B cell (primary cell): ENCODE measurements at regions not wholly inside any gene's neighbourhood (a gene's known extent, or its start where the extent isn't known, plus 50 kb on each side); places are given as distances from the start of the nearest gene placed in this dataset.

Source experiments
- ATAC-seq: fragments of 200-7000 bp; cut with Tn5 transposase; one replicate; pipeline ENCODE4 v1.10.0; 2021; ENCODE audit warnings: low read depth, mild to moderate bottlenecking, moderate number of reproducible peaks, moderate library complexity
- CTCF ChIA-PET: fragments of 350-600 bp; sonication (Branson Sonifier 250); formaldehyde crosslinking; loops from one replicate; lab custom pipeline; 2021; ENCODE audit warnings: antibody characterized with exemption, inconsistent platforms; lab: Charles Lee
- POLR2A ChIA-PET: fragments of 350-600 bp; sonication (Branson Sonifier 250); formaldehyde crosslinking; loops from one replicate; lab custom pipeline; 2021; ENCODE audit warnings: antibody characterized with exemption; lab: Charles Lee
- DNase-seq: peaks from one replicate; pipeline ENCODE4 v3.0.0; 2013
- H2AFZ ChIP-seq: 2 replicates; pipeline ENCODE4 v1.6.1; 2012; ENCODE audit warnings: mild to moderate bottlenecking, low read depth, low read length; ENCODE audit not compliant: insufficient read depth, poor library complexity, severe bottlenecking
- H3K27ac ChIP-seq, 2 donors: 1 replicate in 1 of 2; 2 replicates in 1 of 2; pipeline ENCODE4 v1.5.1; 2012 to 2013; ENCODE audit warnings: low read length in 2 of 2, mild to moderate bottlenecking in 2 of 2, moderate library complexity in 1 of 2
- H3K27me3 ChIP-seq, 4 experiments: fragments of 200-600 bp in 1 of 4; sonication (generic) in 1 of 4; replicated peaks in 1 of 4; 1 replicate in 2 of 4; 2 replicates in 2 of 4; pipeline versions ENCODE4 v1.6.1 to v1.7.0; 2013 to 2016; ENCODE audit warnings: low read length in 3 of 4, mild to moderate bottlenecking in 2 of 4, mixed read lengths in 1 of 4, moderate library complexity in 1 of 4; ENCODE audit not compliant: insufficient read depth in 4 of 4, control insufficient read depth in 3 of 4; ENCODE audit errors: control extremely low read depth in 1 of 4
- H3K36me3 ChIP-seq, 2 experiments: replicated peaks in 1 of 2; 1 replicate in 1 of 2; 2 replicates in 1 of 2; pipeline versions ENCODE4 v1.6.1 to v1.7.1; 2013; ENCODE audit warnings: low read length in 1 of 2; ENCODE audit not compliant: insufficient read depth in 2 of 2, control insufficient read depth in 1 of 2; ENCODE audit errors: control extremely low read depth in 1 of 2, extremely low read depth in 1 of 2
- H3K4me1 ChIP-seq, 2 donors: fragments of 200-600 bp in 1 of 2; sonication (generic) in 1 of 2; 1 replicate in 1 of 2; 2 replicates in 1 of 2; pipeline versions ENCODE4 v1.5.1 to v1.6.1; 2013 to 2017; ENCODE audit warnings: low read length in 2 of 2; ENCODE audit not compliant: control insufficient read depth in 2 of 2, insufficient read depth in 2 of 2
- H3K4me2 ChIP-seq: replicated peaks from 2 replicates; pipeline ENCODE3; 2012; ENCODE audit warnings: mild to moderate bottlenecking, low read depth, low read length; ENCODE audit not compliant: poor library complexity, severe bottlenecking
- H3K4me3 ChIP-seq, 5 experiments: fragments of 200-600 bp in 1 of 5; sonication (generic) in 1 of 5; 1 replicate in 3 of 5; 2 replicates in 2 of 5; pipeline versions ENCODE4 v1.5.1 to v1.7.0; 2011 to 2016; ENCODE audit warnings: low read length in 4 of 5, mild to moderate bottlenecking in 4 of 5, low read depth in 2 of 5, control low read depth in 1 of 5, moderate library complexity in 1 of 5; ENCODE audit not compliant: insufficient read depth in 1 of 5; ENCODE audit errors: control extremely low read depth in 1 of 5, extremely low read depth in 1 of 5
- H3K79me2 ChIP-seq: fragments of 200-600 bp; sonication (generic); one replicate; pipeline ENCODE4 v1.6.0; 2016; ENCODE audit warnings: low read length; ENCODE audit not compliant: control insufficient read depth, insufficient read depth
- H3K9ac ChIP-seq: fragments of 200-600 bp; sonication (generic); 2 replicates; pipeline ENCODE4 v1.6.1; 2017; ENCODE audit warnings: mild to moderate bottlenecking, low read length, moderate library complexity
- H3K9me3 ChIP-seq, 3 donors: one replicate each; pipeline versions ENCODE4 v1.6.1 to v1.7.1; 2013; ENCODE audit warnings: low read length in 2 of 3; ENCODE audit not compliant: control insufficient read depth in 2 of 3, insufficient read depth in 1 of 3; ENCODE audit errors: control extremely low read depth in 1 of 3
- H4K20me1 ChIP-seq: 2 replicates; pipeline ENCODE4 v1.6.0; 2012; ENCODE audit warnings: mild to moderate bottlenecking, low read length; ENCODE audit not compliant: insufficient read depth, control insufficient read depth, poor library complexity, severe bottlenecking
- H3K27ac Mint-ChIP-seq: one replicate; pipeline ENCODE4 v1.8.0; 2021; ENCODE audit warnings: mixed read lengths
- H3K27me3 Mint-ChIP-seq: one replicate; pipeline ENCODE4 v1.8.0; 2021; ENCODE audit warnings: mixed read lengths
- H3K4me1 Mint-ChIP-seq: one replicate; pipeline ENCODE4 v1.8.0; 2021; ENCODE audit warnings: mixed read lengths
- H3K4me3 Mint-ChIP-seq: one replicate; pipeline ENCODE4 v1.8.0; 2021; ENCODE audit warnings: mixed read lengths
- H3K9me3 Mint-ChIP-seq: one replicate; pipeline ENCODE4 v1.8.0; 2022; ENCODE audit warnings: mixed read lengths; ENCODE audit not compliant: insufficient read depth
- EZH2 ChIP-seq: IDR thresholded peaks from 2 replicates; pipeline ENCODE4 v1.6.1; 2012; ENCODE audit warnings: borderline replicate concordance, low read depth, mild to moderate bottlenecking, moderate library complexity, low read length; ENCODE audit not compliant: insufficient read depth, poor library complexity, severe bottlenecking
- WGBS: methylation state at CpG from one replicate; pipeline ENCODE4 v1.1.5; 2013; ENCODE audit warnings: missing lambda C conversion rate; ENCODE audit not compliant: insufficient coverage; 5-methylcytosine and 5-hydroxymethylcytosine counted together
- intact Hi-C: fragments of 100-400 bp; cut with micrococcal nuclease; formaldehyde crosslinking; loops from one replicate; pipeline ENCODE4 v1.10.0; 2022
- TF ChIP-seq, protein P1 (sequence below): fragments of 200-600 bp; IDR thresholded peaks from one replicate; pipeline ENCODE4 v1.8.0; 2022; ENCODE audit warnings: antibody characterized with exemption, mild to moderate bottlenecking

DNA sequence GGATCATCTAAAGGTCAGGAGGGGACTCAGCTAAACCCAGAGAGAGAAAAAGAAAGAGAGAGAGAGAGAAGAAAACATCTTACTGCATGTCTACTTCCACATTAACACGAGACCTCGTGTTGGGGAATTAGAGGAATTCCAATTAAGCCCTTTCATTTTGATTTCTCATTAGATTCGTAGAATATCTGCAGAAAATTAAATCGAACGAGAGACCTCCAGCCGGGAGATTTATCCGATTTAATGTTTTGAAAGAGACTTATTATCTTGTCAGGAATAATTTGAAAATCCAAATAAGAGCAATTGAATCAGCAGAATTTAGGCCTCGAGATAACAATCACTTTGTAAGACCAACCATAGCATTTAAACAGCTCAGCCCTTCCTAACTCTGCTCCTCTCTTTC lies 175.6 kb downstream of the ABCC12 start:
- no peak overlapping the region for H3K4me3 Mint-ChIP-seq
- no peak overlapping the region for H2AFZ ChIP-seq

GRCh38 chr16:47979616-47980182 lies 176.1 kb downstream of the ABCC12 start:
- no peaks in the 10 kb centered on the region for H3K4me1 ChIP-seq
- H3K36me3 ChIP-seq, result no peaks in the 10 kb centered on the region
- no peak for TF ChIP-seq EZH2
- TF ChIP-seq, protein P1, sequence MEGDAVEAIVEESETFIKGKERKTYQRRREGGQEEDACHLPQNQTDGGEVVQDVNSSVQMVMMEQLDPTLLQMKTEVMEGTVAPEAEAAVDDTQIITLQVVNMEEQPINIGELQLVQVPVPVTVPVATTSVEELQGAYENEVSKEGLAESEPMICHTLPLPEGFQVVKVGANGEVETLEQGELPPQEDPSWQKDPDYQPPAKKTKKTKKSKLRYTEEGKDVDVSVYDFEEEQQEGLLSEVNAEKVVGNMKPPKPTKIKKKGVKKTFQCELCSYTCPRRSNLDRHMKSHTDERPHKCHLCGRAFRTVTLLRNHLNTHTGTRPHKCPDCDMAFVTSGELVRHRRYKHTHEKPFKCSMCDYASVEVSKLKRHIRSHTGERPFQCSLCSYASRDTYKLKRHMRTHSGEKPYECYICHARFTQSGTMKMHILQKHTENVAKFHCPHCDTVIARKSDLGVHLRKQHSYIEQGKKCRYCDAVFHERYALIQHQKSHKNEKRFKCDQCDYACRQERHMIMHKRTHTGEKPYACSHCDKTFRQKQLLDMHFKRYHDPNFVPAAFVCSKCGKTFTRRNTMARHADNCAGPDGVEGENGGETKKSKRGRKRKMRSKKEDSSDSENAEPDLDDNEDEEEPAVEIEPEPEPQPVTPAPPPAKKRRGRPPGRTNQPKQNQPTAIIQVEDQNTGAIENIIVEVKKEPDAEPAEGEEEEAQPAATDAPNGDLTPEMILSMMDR, result no peak
- ChIA-PET POLR2A (no interaction called here), CTCF (no interaction called here)
- H3K27me3 Mint-ChIP-seq, result peaks cover 23% of the 10 kb centered on the region
- WGBS, result 86% methylated on average over 1 of the region's 1 CpG
- ATAC-seq (no peak), DNase-seq (no peak)
- H3K4me2 ChIP-seq, result no peak overlapping the region
- H3K4me3 ChIP-seq, result no peak overlapping the region
- no peak overlapping the region for H3K27ac Mint-ChIP-seq
- H2AFZ ChIP-seq, result no peak overlapping the region
- H4K20me1 ChIP-seq, result no peaks in the 10 kb centered on the region
- H3K4me1 Mint-ChIP-seq, result no peaks in the 10 kb centered on the region
- H3K9ac ChIP-seq, result no peak overlapping the region
- intact Hi-C loops, result no loop called here
- no peaks in the 10 kb centered on the region for H3K9me3 ChIP-seq
- H3K79me2 ChIP-seq, result no peaks in the 10 kb centered on the region
- H3K27ac ChIP-seq, result no peak overlapping the region
- H3K4me3 Mint-ChIP-seq, result no peak overlapping the region
- H3K9me3 Mint-ChIP-seq, result no peaks in the 10 kb centered on the region
- no peaks in the 10 kb centered on the region for H3K27me3 ChIP-seq

More for the DNA sequence above, 175.6 kb downstream of the ABCC12 start:
- ChIA-PET CTCF (no interaction called here), POLR2A (no interaction called here)
- H3K4me3 ChIP-seq, result no peak overlapping the region
- no peaks in the 10 kb centered on the region for H3K79me2 ChIP-seq
- TF ChIP-seq, protein P1, result no peak
- no peak for TF ChIP-seq EZH2
- no peak overlapping the region for H3K27ac ChIP-seq
- no peaks in the 10 kb centered on the region for H3K27me3 ChIP-seq
- H4K20me1 ChIP-seq, result no peaks in the 10 kb centered on the region
- no peak for DNase-seq
- no peak for ATAC-seq
- no peaks in the 10 kb centered on the region for H3K4me1 Mint-ChIP-seq
- no peaks in the 10 kb centered on the region for H3K9me3 ChIP-seq
- intact Hi-C loops, result no loop called here
- H3K4me2 ChIP-seq, result no peak overlapping the region
- no CpG with 5 or more reads among the region's 8 CpGs for WGBS
- H3K9me3 Mint-ChIP-seq, result no peaks in the 10 kb centered on the region
- peaks cover 23% of the 10 kb centered on the region for H3K27me3 Mint-ChIP-seq
- H3K9ac ChIP-seq, result no peak overlapping the region
- H3K4me1 ChIP-seq, result no peaks in the 10 kb centered on the region
- no peaks in the 10 kb centered on the region for H3K36me3 ChIP-seq
- H3K27ac Mint-ChIP-seq, result no peak overlapping the region
